IMR-90 (cell line): ENCODE measurements at regions not wholly inside any gene's neighbourhood (a gene's known extent, or its start where the extent isn't known, plus 50 kb on each side); places are given as distances from the start of the nearest gene placed in this dataset.
"Not testable (repeated sequence)": the region's sequence is repeated elsewhere in the genome, so short reads cannot be mapped to it uniquely, and the experiment has no call there.

Source experiments
- ATAC-seq: fragments of 200-7000 bp; cut with Tn5 transposase; 2 replicates; pipeline ENCODE4 v1.9.1; 2020; ENCODE audit warnings: low read depth, mild to moderate bottlenecking, moderate library complexity
- BruUV-seq: library from RNA; stranded (reverse); fragments of 400-500 nt; replicated peaks from 2 replicates; lab custom pipeline; 2021; lab: Mats Ljungman, UMichigan
- CTCF ChIA-PET: fragments of 300-600 bp; formaldehyde crosslinking; extraction: SDS; loops from one replicate; lab custom pipeline; 2021; ENCODE audit warnings: antibody characterized with exemption; lab: Yijun Ruan, JAX
- POLR2A ChIA-PET: fragments of 300-600 bp; sonication (Branson Sonifier 250); formaldehyde crosslinking; loops from one replicate; lab custom pipeline; 2022; ENCODE audit warnings: antibody characterized with exemption; ENCODE audit not compliant: unreplicated experiment; lab: Charles Lee
- DNase-seq: peaks from one replicate; pipeline ENCODE4 v3.0.0; 2013
- H2AFZ ChIP-seq: replicated peaks from 2 replicates; pipeline ENCODE3; 2013; ENCODE audit warnings: low read length, mild to moderate bottlenecking; ENCODE audit not compliant: poor library complexity
- H2AK5ac ChIP-seq: 2 replicates; pipeline ENCODE4 v1.6.1; 2013; ENCODE audit warnings: low read depth, low read length, inconsistent platforms
- H2AK9ac ChIP-seq: replicated peaks from 2 replicates; pipeline ENCODE3; 2013; ENCODE audit warnings: mild to moderate bottlenecking, low read depth, low read length, moderate library complexity; ENCODE audit not compliant: poor library complexity
- H2BK120ac ChIP-seq: 2 replicates; pipeline ENCODE4 v1.6.1; 2013; ENCODE audit warnings: low read depth, low read length, inconsistent platforms
- H2BK15ac ChIP-seq: 3 replicates; pipeline ENCODE4 v1.6.1; 2013; ENCODE audit warnings: low read depth, low read length, inconsistent platforms
- H2BK20ac ChIP-seq: 2 replicates; pipeline ENCODE4 v1.6.1; 2013; ENCODE audit warnings: low read depth, mild to moderate bottlenecking, inconsistent platforms, low read length, moderate library complexity
- H2BK5ac ChIP-seq: 2 replicates; pipeline ENCODE4 v1.6.1; 2013; ENCODE audit warnings: mild to moderate bottlenecking, low read depth, low read length, inconsistent platforms; ENCODE audit not compliant: poor library complexity, severe bottlenecking
- H3K14ac ChIP-seq: replicated peaks from 2 replicates; pipeline ENCODE4 v1.6.1; 2013; ENCODE audit warnings: low read depth, low read length, inconsistent platforms
- H3K18ac ChIP-seq: 2 replicates; pipeline ENCODE4 v1.6.1; 2013; ENCODE audit warnings: low read depth, low read length, control low read depth
- H3K23ac ChIP-seq: 2 replicates; pipeline ENCODE4 v1.6.1; 2013; ENCODE audit warnings: low read depth, low read length, inconsistent platforms
- H3K27ac ChIP-seq: 2 replicates; pipeline ENCODE4 v1.5.1; 2013; ENCODE audit warnings: mild to moderate bottlenecking, control low read depth, low read length; ENCODE audit not compliant: insufficient read depth
- H3K27me3 ChIP-seq: 2 replicates; pipeline ENCODE4 v1.6.1; 2013; ENCODE audit warnings: low read length; ENCODE audit not compliant: control insufficient read depth, insufficient read depth
- H3K36me3 ChIP-seq: 2 replicates; pipeline ENCODE4 v1.6.1; 2013; ENCODE audit warnings: low read length, mixed read lengths; ENCODE audit not compliant: control insufficient read depth, insufficient read depth
- H3K4ac ChIP-seq: 2 replicates; pipeline ENCODE4 v1.6.1; 2013; ENCODE audit warnings: low read depth, low read length, inconsistent platforms
- H3K4me1 ChIP-seq: 2 replicates; pipeline ENCODE4 v1.6.1; 2013; ENCODE audit warnings: low read length, mixed read lengths; ENCODE audit not compliant: control insufficient read depth, insufficient read depth
- H3K4me2 ChIP-seq: 2 replicates; pipeline ENCODE4 v1.6.1; 2013; ENCODE audit warnings: low read depth, mild to moderate bottlenecking, control low read depth, low read length, moderate library complexity
- H3K4me3 ChIP-seq: 2 replicates; pipeline ENCODE4 v1.5.1; 2013; ENCODE audit warnings: low read depth, mild to moderate bottlenecking, control low read depth, low read length, moderate library complexity; ENCODE audit not compliant: insufficient read depth
- H3K56ac ChIP-seq: 2 replicates; pipeline ENCODE4 v1.6.1; 2013; ENCODE audit warnings: low read length, inconsistent platforms; ENCODE audit not compliant: insufficient read depth; ENCODE audit errors: extremely low read depth
- H3K79me1 ChIP-seq, 2 experiments: 2 replicates each; pipeline ENCODE4 v1.6.1; 2013; ENCODE audit warnings: low read length in 2 of 2, inconsistent platforms in 1 of 2, low read depth in 1 of 2
- H3K9ac ChIP-seq: 2 replicates; pipeline ENCODE4 v1.6.1; 2013; ENCODE audit warnings: low read depth, low read length, control low read depth
- H3K9me1 ChIP-seq: 2 replicates; pipeline ENCODE4 v1.6.1; 2013; ENCODE audit warnings: low read length, inconsistent platforms; ENCODE audit not compliant: insufficient read depth
- H3K9me3 ChIP-seq: 2 replicates; pipeline ENCODE4 v1.6.1; 2013; ENCODE audit warnings: low read length; ENCODE audit not compliant: control insufficient read depth, insufficient read depth
- H4K20me1 ChIP-seq: 2 replicates; pipeline ENCODE4 v1.6.1; 2013; ENCODE audit warnings: low read length, inconsistent platforms; ENCODE audit not compliant: insufficient read depth
- H4K5ac ChIP-seq: 2 replicates; pipeline ENCODE4 v1.6.1; 2013; ENCODE audit warnings: mild to moderate bottlenecking, low read depth, low read length, control low read depth
- H4K8ac ChIP-seq, 2 experiments: 2 replicates each; pipeline ENCODE4 v1.6.1; 2013; ENCODE audit warnings: low read depth in 2 of 2, low read length in 2 of 2, control low read depth in 1 of 2, inconsistent platforms in 1 of 2
- H4K91ac ChIP-seq: 2 replicates; pipeline ENCODE4 v1.6.1; 2013; ENCODE audit warnings: low read depth, low read length, inconsistent platforms; ENCODE audit not compliant: insufficient read depth
- BHLHE40 ChIP-seq: fragments of 150-350 bp; IDR thresholded peaks from 2 replicates; pipeline ENCODE4 v1.6.1; 2016; ENCODE audit warnings: mild to moderate bottlenecking, low read depth, low read length
- CEBPB ChIP-seq: IDR thresholded peaks from 2 replicates; pipeline ENCODE4 v1.6.1; 2012; ENCODE audit warnings: low read depth, low read length, improper control_type of control experiment
- CTCF ChIP-seq: conservative IDR thresholded peaks from 2 replicates; pipeline ENCODE4 v1.5.1; 2012; ENCODE audit warnings: mild to moderate bottlenecking, low read depth, low read length, improper control_type of control experiment
- USF2 ChIP-seq: fragments of 150-350 bp; IDR thresholded peaks from 2 replicates; pipeline ENCODE4 v1.6.1; 2017; ENCODE audit warnings: mild to moderate bottlenecking, antibody characterized with exemption, low read length, low read depth
- WGBS, 2 experiments: methylation state at CpG; one replicate each; pipeline versions ENCODE4 v1.1.5 to v1.1.7; 2013; ENCODE audit warnings: missing lambda C conversion rate in 2 of 2; ENCODE audit not compliant: insufficient read length in 1 of 2; ENCODE audit errors: extremely low coverage in 2 of 2; 5-methylcytosine and 5-hydroxymethylcytosine counted together
- dilution Hi-C: fragments of 300-500 bp; cut with HindIII; formaldehyde crosslinking; loops from one replicate; pipeline ENCODE4 v1.14.3; 2018; ENCODE audit warnings: low sequenced_read_pairs; ENCODE audit not compliant: unreplicated experiment
- in situ Hi-C: fragments of 300-500 bp; cut with MboI; formaldehyde crosslinking; loops from 3 replicates; pipeline ENCODE4 v1.14.3; 2019; ENCODE audit warnings: low sequenced_read_pairs, inconsistent platforms, mixed read lengths
- intact Hi-C: fragments of 100-400 bp; cut with micrococcal nuclease; formaldehyde crosslinking; loops from 2 replicates; pipeline ENCODE4 v1.10.0; 2022

GRCh38 chr6:86192123-86192522 lies 549.4 kb upstream of the SYNCRIP start:
- no peaks in the 10 kb centered on the region for H3K79me1 ChIP-seq
- H3K27ac ChIP-seq = no peak overlapping the region
- no peak overlapping the region for H2BK15ac ChIP-seq
- no peak overlapping the region for H2AK5ac ChIP-seq
- CTCF ChIA-PET = no interaction called here
- peak; percentile 77; the same call in 1 of the 2 replicates for TF ChIP-seq USF2
- TF ChIP-seq CTCF = 0 out of 2 replicates have a peak, but pooled peaks have one; percentile 23
- TF ChIP-seq CEBPB = no peak
- TF ChIP-seq BHLHE40 = peak; percentile 3; the same call in 1 of the 2 replicates
- H2AK9ac ChIP-seq = no peak overlapping the region
- ATAC-seq (no peak), DNase-seq (no peak)
- no peak overlapping the region for H3K14ac ChIP-seq
- POLR2A ChIA-PET = no interaction called here
- H3K56ac ChIP-seq = no peak overlapping the region
- H3K36me3 ChIP-seq = no peaks in the 10 kb centered on the region
- dilution Hi-C loops (no loop called here), in situ Hi-C loops (no loop called here), intact Hi-C loops (no loop called here)
- no peaks in the 10 kb centered on the region for H3K4me1 ChIP-seq
- no peak overlapping the region for H3K4ac ChIP-seq
- H4K20me1 ChIP-seq = no peaks in the 10 kb centered on the region
- no peak overlapping the region for H3K9ac ChIP-seq
- H2BK120ac ChIP-seq = no peak overlapping the region
- H3K27me3 ChIP-seq = no peaks in the 10 kb centered on the region
- no CpG with 5 or more reads among the region's 3 CpGs for WGBS, 2 experiments
- no peak overlapping the region for H3K4me3 ChIP-seq
- H3K4me2 ChIP-seq = no peak overlapping the region
- H3K23ac ChIP-seq = no peak overlapping the region
- H2AFZ ChIP-seq = no peak overlapping the region
- no peak overlapping the region for H2BK20ac ChIP-seq
- no peak overlapping the region for H4K5ac ChIP-seq
- H3K9me1 ChIP-seq = no peaks in the 10 kb centered on the region
- H4K8ac ChIP-seq = no peak overlapping the region
- H2BK5ac ChIP-seq = no peak overlapping the region
- H4K91ac ChIP-seq = no peak overlapping the region
- BruUV-seq = no TSS peak
- no peak overlapping the region for H3K18ac ChIP-seq
- H3K9me3 ChIP-seq = 0 out of 2 replicates have a peak, but pooled peaks cover 3% of the 10 kb centered on the region

- H4K8ac ChIP-seq, H2AFZ ChIP-seq, BruUV-seq, H3K9me1 ChIP-seq, H3K18ac ChIP-seq, H2BK20ac ChIP-seq, intact Hi-C loops, H3K36me3 ChIP-seq, DNase-seq, H4K5ac ChIP-seq, H3K27me3 ChIP-seq, H3K9me3 ChIP-seq, H3K4me1 ChIP-seq, H2AK9ac ChIP-seq, H3K56ac ChIP-seq, H3K4ac ChIP-seq, H2BK120ac ChIP-seq, H3K14ac ChIP-seq, POLR2A ChIA-PET, H4K91ac ChIP-seq, H3K27ac ChIP-seq, H2BK5ac ChIP-seq, dilution Hi-C loops, H3K4me2 ChIP-seq, CTCF ChIA-PET, H3K79me1 ChIP-seq, ATAC-seq, H3K9ac ChIP-seq, H2BK15ac ChIP-seq, H3K23ac ChIP-seq, H4K20me1 ChIP-seq, in situ Hi-C loops, H2AK5ac ChIP-seq, H3K4me3 ChIP-seq: not testable (repeated sequence)
- no CpG with 5 or more reads among the region's 9 CpGs for WGBS, 2 experiments
Observed at GRCh38 chr6:86175149-86175548, 532.5 kb upstream of the SYNCRIP start.
